CD14-positive monocyte (primary cell): ENCODE measurements at regions not wholly inside any gene's neighbourhood (a gene's known extent, or its start where the extent isn't known, plus 50 kb on each side); places are given as distances from the start of the nearest gene placed in this dataset.

Source experiments
- DNase-seq, 3 donors: peaks; one replicate each; pipeline ENCODE4 v3.0.0-alpha.2; 2011 to 2022
- H2AFZ ChIP-seq: 2 replicates; pipeline ENCODE4 v1.6.0; 2012; ENCODE audit warnings: mild to moderate bottlenecking, low read depth, low read length, inconsistent platforms; ENCODE audit not compliant: insufficient read depth, poor library complexity, severe bottlenecking
- H3K27ac ChIP-seq, 2 donors: 1 replicate in 1 of 2; 2 replicates in 1 of 2; pipeline ENCODE4 v1.5.1; 2012 to 2013; ENCODE audit warnings: low read length in 2 of 2, control low read depth in 1 of 2, inconsistent platforms in 1 of 2, low read depth in 1 of 2, mild to moderate bottlenecking in 1 of 2
- H3K27me3 ChIP-seq, 2 donors: one replicate each; pipeline versions ENCODE4 v1.6.0 to v1.6.1; 2011 to 2013; ENCODE audit warnings: low read length in 2 of 2; ENCODE audit not compliant: control insufficient read depth in 2 of 2, insufficient read depth in 2 of 2
- H3K36me3 ChIP-seq, 2 donors: replicated peaks in 1 of 2; 1 replicate in 1 of 2; 2 replicates in 1 of 2; pipeline versions ENCODE4 v1.5.1 to v1.6.1; 2012 to 2013; ENCODE audit warnings: low read length in 2 of 2, control low read depth in 1 of 2, inconsistent platforms in 1 of 2, mild to moderate bottlenecking in 1 of 2; ENCODE audit not compliant: insufficient read depth in 2 of 2, control insufficient read depth in 1 of 2
- H3K4me1 ChIP-seq, 2 donors: 1 replicate in 1 of 2; 2 replicates in 1 of 2; pipeline versions ENCODE4 v1.5.1 to v1.6.1; 2012 to 2013; ENCODE audit warnings: low read length in 2 of 2, control low read depth in 1 of 2, inconsistent platforms in 1 of 2, mild to moderate bottlenecking in 1 of 2, moderate library complexity in 1 of 2; ENCODE audit not compliant: insufficient read depth in 2 of 2, control insufficient read depth in 1 of 2
- H3K4me2 ChIP-seq: replicated peaks from 2 replicates; pipeline ENCODE3; 2012; ENCODE audit warnings: low read length, moderate library complexity, mild to moderate bottlenecking; ENCODE audit not compliant: poor library complexity, severe bottlenecking; ENCODE audit errors: extremely low read depth
- H3K4me3 ChIP-seq, 3 experiments: fragments of 200-600 bp in 1 of 3; sonication (generic) in 1 of 3; replicated peaks in 1 of 3; 1 replicate in 2 of 3; 2 replicates in 1 of 3; pipeline ENCODE4 v1.5.1; 2011 to 2013; ENCODE audit warnings: low read length in 3 of 3, mild to moderate bottlenecking in 3 of 3, control low read depth in 2 of 3, low read depth in 2 of 3, inconsistent platforms in 1 of 3, moderate library complexity in 1 of 3
- H3K79me2 ChIP-seq: 2 replicates; pipeline ENCODE4 v1.6.0; 2012; ENCODE audit warnings: mild to moderate bottlenecking, control low read depth, inconsistent platforms, low read length, moderate library complexity; ENCODE audit not compliant: insufficient read depth
- H3K9ac ChIP-seq: 2 replicates; pipeline ENCODE4 v1.6.0; 2017; ENCODE audit warnings: low read length, mild to moderate bottlenecking; ENCODE audit not compliant: insufficient read depth, poor library complexity, severe bottlenecking
- H3K9me3 ChIP-seq, 2 donors: replicated peaks in 1 of 2; 1 replicate in 1 of 2; 2 replicates in 1 of 2; pipeline versions ENCODE4 v1.5.1 to v1.6.1; 2012 to 2013; ENCODE audit warnings: low read length in 2 of 2, control low read depth in 1 of 2; ENCODE audit not compliant: control insufficient read depth in 1 of 2, insufficient read depth in 1 of 2
- H4K20me1 ChIP-seq: 2 replicates; pipeline ENCODE4 v1.6.0; 2012; ENCODE audit warnings: mild to moderate bottlenecking, low read length, control low read depth, moderate library complexity; ENCODE audit not compliant: insufficient read depth
- H3K27ac Mint-ChIP-seq, 7 donors: one replicate each; pipeline ENCODE4 v1.8.0; 2020; ENCODE audit warnings: mild to moderate bottlenecking in 7 of 7, mixed read lengths in 7 of 7, moderate library complexity in 6 of 7, inconsistent platforms in 2 of 7
- H3K27me3 Mint-ChIP-seq, 3 donors: one replicate each; pipeline ENCODE4 v1.8.0; 2021 to 2022; ENCODE audit warnings: low read depth in 3 of 3, mild to moderate bottlenecking in 3 of 3, mixed read lengths in 3 of 3, moderate library complexity in 3 of 3, inconsistent platforms in 1 of 3
- H3K36me3 Mint-ChIP-seq, 2 donors: one replicate each; pipeline ENCODE4 v1.8.0; 2020; ENCODE audit warnings: mixed read lengths in 2 of 2, inconsistent platforms in 1 of 2, mild to moderate bottlenecking in 1 of 2
- H3K4me1 Mint-ChIP-seq: one replicate; pipeline ENCODE4 v1.8.0; 2020; ENCODE audit warnings: mild to moderate bottlenecking, mixed read lengths
- H3K4me3 Mint-ChIP-seq, 2 donors: one replicate each; pipeline ENCODE4 v1.8.0; 2020; ENCODE audit warnings: mild to moderate bottlenecking in 2 of 2, mixed read lengths in 2 of 2, moderate library complexity in 1 of 2
- H3K9me3 Mint-ChIP-seq, 7 donors: one replicate each; pipeline ENCODE4 v1.8.0; 2020 to 2022; ENCODE audit warnings: mixed read lengths in 7 of 7, mild to moderate bottlenecking in 6 of 7, moderate library complexity in 6 of 7, inconsistent platforms in 2 of 7
- WGBS: methylation state at CpG from one replicate; pipeline ENCODE4 v1.1.5; 2013; ENCODE audit warnings: missing lambda C conversion rate; ENCODE audit not compliant: insufficient coverage; 5-methylcytosine and 5-hydroxymethylcytosine counted together
- intact Hi-C, 2 donors: fragments of 100-400 bp; cut with micrococcal nuclease; formaldehyde crosslinking; loops; one replicate each; pipeline versions ENCODE4 v1.15.0 to v1.15.1; 2023
- TF ChIP-seq, protein P1 (sequence below): fragments of 200-600 bp; IDR thresholded peaks from one replicate; pipeline ENCODE4 v1.8.0; 2022; ENCODE audit warnings: antibody characterized with exemption, mild to moderate bottlenecking

DNA sequence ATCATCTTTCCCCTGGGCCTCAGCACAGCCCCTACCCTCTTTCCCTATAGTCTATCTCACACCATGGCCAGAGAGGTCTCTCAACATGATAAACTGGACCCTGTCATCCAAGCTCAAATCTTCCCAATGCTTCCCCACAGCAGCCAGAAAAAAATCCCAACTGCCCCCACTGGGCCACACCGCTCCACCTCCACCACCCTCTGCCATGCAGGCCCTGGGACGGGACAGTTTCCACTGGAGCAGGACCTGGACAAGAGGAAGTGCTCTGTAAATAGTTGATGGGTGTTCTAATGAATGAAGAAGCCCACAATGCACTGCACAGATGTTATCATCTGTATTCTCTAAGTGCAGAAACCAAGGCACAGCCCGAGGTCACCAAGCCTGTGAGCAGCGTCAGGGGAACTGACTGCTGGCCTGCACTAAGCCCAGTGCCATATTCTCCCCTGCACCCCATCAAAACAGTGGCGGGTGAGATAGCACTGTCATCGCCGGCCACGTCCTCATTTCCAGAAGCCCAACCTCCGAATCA is 161.1 kb downstream of the NUP210 start:
- WGBS = 88% methylated on average over 6 of the region's 9 CpGs
- intact Hi-C loops = no loop called here

DNA sequence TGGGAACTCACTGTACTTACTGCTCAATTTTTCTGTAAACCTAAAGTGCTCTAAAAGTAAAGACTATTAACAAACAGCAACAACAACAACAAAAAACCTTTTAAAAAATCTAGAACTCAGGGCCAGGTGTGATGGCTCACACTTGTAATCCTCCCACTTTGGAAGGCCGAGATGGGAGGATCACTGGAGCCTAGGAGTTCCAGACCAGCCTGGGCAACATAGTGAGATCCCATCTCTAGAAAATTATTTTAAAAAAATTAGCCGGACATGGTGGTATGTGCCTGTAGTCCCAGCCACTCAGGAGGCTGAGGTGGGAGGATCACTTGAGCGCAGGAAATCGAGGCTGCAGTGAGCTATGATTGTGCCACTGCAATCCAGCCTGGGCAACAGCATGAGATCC is 161.8 kb downstream of the NUP210 start:
- H3K27ac Mint-ChIP-seq = no peak overlapping the region
- WGBS = 100% methylated on average over 1 of the region's 4 CpGs

More for the DNA sequence above, 161.1 kb downstream of the NUP210 start:
- Histone ChIP-seq H3K27me3 (no peaks in the 10 kb centered on the region), H3K4me2 (no peak overlapping the region), H3K4me1 (no peaks in the 10 kb centered on the region), H3K9me3 (no peaks in the 10 kb centered on the region), H3K36me3 (no peaks in the 10 kb centered on the region), H4K20me1 (no peaks in the 10 kb centered on the region), H3K9ac (no peak overlapping the region), H3K27ac (no peak overlapping the region), H3K79me2 (no peaks in the 10 kb centered on the region), H3K4me3 (no peak overlapping the region), H2AFZ (no peak overlapping the region)
- no peaks in the 10 kb centered on the region for H3K9me3 Mint-ChIP-seq
- H3K4me1 Mint-ChIP-seq = peaks cover 4% of the 10 kb centered on the region
- no peaks in the 10 kb centered on the region for H3K36me3 Mint-ChIP-seq
- H3K27me3 Mint-ChIP-seq = peaks cover 0 to 10% (median 1%) of the 10 kb centered on the region in 3 donors
- no peak overlapping the region for H3K4me3 Mint-ChIP-seq
- TF ChIP-seq, protein P1, sequence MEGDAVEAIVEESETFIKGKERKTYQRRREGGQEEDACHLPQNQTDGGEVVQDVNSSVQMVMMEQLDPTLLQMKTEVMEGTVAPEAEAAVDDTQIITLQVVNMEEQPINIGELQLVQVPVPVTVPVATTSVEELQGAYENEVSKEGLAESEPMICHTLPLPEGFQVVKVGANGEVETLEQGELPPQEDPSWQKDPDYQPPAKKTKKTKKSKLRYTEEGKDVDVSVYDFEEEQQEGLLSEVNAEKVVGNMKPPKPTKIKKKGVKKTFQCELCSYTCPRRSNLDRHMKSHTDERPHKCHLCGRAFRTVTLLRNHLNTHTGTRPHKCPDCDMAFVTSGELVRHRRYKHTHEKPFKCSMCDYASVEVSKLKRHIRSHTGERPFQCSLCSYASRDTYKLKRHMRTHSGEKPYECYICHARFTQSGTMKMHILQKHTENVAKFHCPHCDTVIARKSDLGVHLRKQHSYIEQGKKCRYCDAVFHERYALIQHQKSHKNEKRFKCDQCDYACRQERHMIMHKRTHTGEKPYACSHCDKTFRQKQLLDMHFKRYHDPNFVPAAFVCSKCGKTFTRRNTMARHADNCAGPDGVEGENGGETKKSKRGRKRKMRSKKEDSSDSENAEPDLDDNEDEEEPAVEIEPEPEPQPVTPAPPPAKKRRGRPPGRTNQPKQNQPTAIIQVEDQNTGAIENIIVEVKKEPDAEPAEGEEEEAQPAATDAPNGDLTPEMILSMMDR = no peak
- peak overlapping the region in 1 of 7 donors; percentile 0 for H3K27ac Mint-ChIP-seq
- no peak for DNase-seq

More for the DNA sequence above, 161.8 kb downstream of the NUP210 start:
- TF ChIP-seq, protein P1 = no peak
- Histone ChIP-seq H3K4me1 (no peaks in the 10 kb centered on the region), H2AFZ (no peak overlapping the region), H3K36me3 (no peaks in the 10 kb centered on the region), H3K27me3 (no peaks in the 10 kb centered on the region), H3K4me3 (no peak overlapping the region), H3K9me3 (no peaks in the 10 kb centered on the region), H3K9ac (no peak overlapping the region), H3K79me2 (no peaks in the 10 kb centered on the region), H3K27ac (no peak overlapping the region), H4K20me1 (no peaks in the 10 kb centered on the region), H3K4me2 (no peak overlapping the region)
- Mint-ChIP-seq H3K36me3 (no peaks in the 10 kb centered on the region), H3K4me1 (peaks cover 4% of the 10 kb centered on the region), H3K4me3 (no peak overlapping the region), H3K27me3 (peaks cover 0 to 10% (median 1%) of the 10 kb centered on the region in 3 donors), H3K9me3 (no peaks in the 10 kb centered on the region)
- DNase-seq = no peak
- intact Hi-C loops = no loop called here
